ENCODE measurements at regions not wholly inside any gene's neighbourhood (a gene's known extent, or its start where the extent isn't known, plus 50 kb on each side); places are given as distances from the start of the nearest gene placed in this dataset.
"Not testable (repeated sequence)": the region's sequence is repeated elsewhere in the genome, so short reads cannot be mapped to it uniquely, and the experiment has no call there.

GRCh38 chr4:169898095-169898494 lies 128.1 kb downstream of the MFAP3L start:
- ATAC-seq (no peak), DNase-seq (no peak)
- H3K4me3 Mint-ChIP-seq: no peak overlapping the region
- H3K36me3 Mint-ChIP-seq (ENCODE audit: low read depth): no peaks in the 10 kb centered on the region
- ChIA-PET POLR2A (no interaction called here), CTCF (no interaction called here)
- TF ChIP-seq, protein P1, sequence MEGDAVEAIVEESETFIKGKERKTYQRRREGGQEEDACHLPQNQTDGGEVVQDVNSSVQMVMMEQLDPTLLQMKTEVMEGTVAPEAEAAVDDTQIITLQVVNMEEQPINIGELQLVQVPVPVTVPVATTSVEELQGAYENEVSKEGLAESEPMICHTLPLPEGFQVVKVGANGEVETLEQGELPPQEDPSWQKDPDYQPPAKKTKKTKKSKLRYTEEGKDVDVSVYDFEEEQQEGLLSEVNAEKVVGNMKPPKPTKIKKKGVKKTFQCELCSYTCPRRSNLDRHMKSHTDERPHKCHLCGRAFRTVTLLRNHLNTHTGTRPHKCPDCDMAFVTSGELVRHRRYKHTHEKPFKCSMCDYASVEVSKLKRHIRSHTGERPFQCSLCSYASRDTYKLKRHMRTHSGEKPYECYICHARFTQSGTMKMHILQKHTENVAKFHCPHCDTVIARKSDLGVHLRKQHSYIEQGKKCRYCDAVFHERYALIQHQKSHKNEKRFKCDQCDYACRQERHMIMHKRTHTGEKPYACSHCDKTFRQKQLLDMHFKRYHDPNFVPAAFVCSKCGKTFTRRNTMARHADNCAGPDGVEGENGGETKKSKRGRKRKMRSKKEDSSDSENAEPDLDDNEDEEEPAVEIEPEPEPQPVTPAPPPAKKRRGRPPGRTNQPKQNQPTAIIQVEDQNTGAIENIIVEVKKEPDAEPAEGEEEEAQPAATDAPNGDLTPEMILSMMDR (IDR thresholded peaks at IDR 0.05): no peak
- H3K27me3 Mint-ChIP-seq: peaks cover 4% of the 10 kb centered on the region
- no peaks in the 10 kb centered on the region for H3K4me1 Mint-ChIP-seq (ENCODE audit: low read depth)
- H3K9me3 Mint-ChIP-seq: no peaks in the 10 kb centered on the region
- no peak overlapping the region for H3K27ac Mint-ChIP-seq
- intact Hi-C loops (cut with micrococcal nuclease): no loop called here

DNA sequence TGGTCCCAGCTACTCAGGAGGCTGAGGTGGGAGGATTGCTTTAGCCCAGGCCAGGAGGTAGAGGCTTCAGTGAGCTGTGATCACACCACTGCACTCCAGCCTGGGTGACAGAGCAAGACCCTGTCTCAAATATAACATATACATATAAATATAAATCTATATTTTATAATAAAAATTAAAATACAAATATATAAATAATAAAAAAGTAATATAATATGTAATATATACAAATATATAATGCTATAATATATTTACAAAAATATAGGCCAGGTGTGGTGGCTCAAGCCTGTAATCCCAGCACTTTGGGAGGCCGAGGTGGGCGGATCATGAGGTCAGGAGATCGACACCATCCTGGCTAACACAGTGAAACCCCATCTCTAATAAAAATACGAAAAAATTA lies 131.4 kb downstream of the MFAP3L start:
- POLR2A ChIA-PET; intact Hi-C loops (cut with micrococcal nuclease); H3K27me3 Mint-ChIP-seq; H3K27ac Mint-ChIP-seq; CTCF ChIA-PET; H3K9me3 Mint-ChIP-seq; H3K4me3 Mint-ChIP-seq; H3K4me1 Mint-ChIP-seq (ENCODE audit: low read depth); H3K36me3 Mint-ChIP-seq (ENCODE audit: low read depth); DNase-seq; ATAC-seq: not testable (repeated sequence)

DNA sequence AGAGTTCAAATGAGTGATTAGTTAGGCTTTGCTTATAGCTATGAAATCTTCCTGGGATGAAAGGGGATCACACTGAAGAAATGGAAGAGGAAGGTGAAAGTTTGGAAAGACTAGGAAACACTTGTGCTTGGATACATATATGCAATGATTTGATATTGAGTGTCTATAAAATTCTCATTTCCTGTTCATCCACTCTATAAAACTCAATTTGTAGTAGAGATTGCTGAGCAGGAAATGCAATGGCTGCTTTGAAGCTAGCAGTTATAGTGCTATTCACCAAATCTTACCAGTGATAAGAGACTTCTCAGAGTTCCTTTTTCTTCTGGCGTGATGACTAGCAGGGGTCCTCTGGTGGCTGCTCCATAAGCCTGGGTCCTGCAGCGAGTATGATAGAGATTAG lies 128.1 kb upstream of the HPF1 start:
- TF ChIP-seq, protein P1 (IDR thresholded peaks at IDR 0.05): no peak
- Mint-ChIP-seq H3K27me3 (no peaks in the 10 kb centered on the region), H3K4me1 (ENCODE audit: low read depth) (no peaks in the 10 kb centered on the region), H3K9me3 (peaks cover 2% of the 10 kb centered on the region), H3K27ac (no peak overlapping the region), H3K4me3 (no peak overlapping the region), H3K36me3 (ENCODE audit: low read depth) (no peaks in the 10 kb centered on the region)
- intact Hi-C loops (cut with micrococcal nuclease): no loop called here
- no peak for ATAC-seq
- POLR2A ChIA-PET: no interaction called here
- CTCF ChIA-PET: interaction anchor here (1.3 kb wide), 1 partner anchor 75 kb away, joined by 3 read pairs; no protein-coding TSS in a partner anchor
- no peak for DNase-seq

DNA sequence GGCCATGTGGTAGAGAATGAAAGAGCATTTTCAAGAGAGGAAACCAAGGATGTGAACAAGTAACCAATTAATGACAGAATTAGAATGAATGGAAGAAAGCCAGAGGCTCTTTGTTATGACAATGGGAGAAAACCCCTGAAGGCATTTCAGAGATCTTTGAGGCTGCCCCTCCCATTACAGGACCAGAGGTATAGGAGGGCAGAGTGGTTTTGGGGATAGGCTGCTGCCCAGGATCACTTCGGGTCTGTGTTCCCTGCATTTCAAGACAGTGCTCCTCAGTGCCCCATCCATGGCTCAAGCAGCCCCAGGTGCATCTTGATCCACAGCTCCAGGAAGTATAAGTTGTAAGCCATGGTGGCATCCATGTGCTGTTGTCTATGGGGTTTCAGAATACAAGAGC lies 124.0 kb upstream of the HPF1 start:
- Mint-ChIP-seq H3K4me3 (no peak overlapping the region), H3K4me1 (ENCODE audit: low read depth) (no peaks in the 10 kb centered on the region), H3K9me3 (no peaks in the 10 kb centered on the region), H3K36me3 (ENCODE audit: low read depth) (no peaks in the 10 kb centered on the region), H3K27ac (no peak overlapping the region), H3K27me3 (no peaks in the 10 kb centered on the region)
- TF ChIP-seq, protein P1 (IDR thresholded peaks at IDR 0.05): no peak
- ATAC-seq (no peak), DNase-seq (no peak)
- POLR2A ChIA-PET: no interaction called here
- intact Hi-C loops (cut with micrococcal nuclease): no loop called here
- CTCF ChIA-PET: no interaction called here

DNA sequence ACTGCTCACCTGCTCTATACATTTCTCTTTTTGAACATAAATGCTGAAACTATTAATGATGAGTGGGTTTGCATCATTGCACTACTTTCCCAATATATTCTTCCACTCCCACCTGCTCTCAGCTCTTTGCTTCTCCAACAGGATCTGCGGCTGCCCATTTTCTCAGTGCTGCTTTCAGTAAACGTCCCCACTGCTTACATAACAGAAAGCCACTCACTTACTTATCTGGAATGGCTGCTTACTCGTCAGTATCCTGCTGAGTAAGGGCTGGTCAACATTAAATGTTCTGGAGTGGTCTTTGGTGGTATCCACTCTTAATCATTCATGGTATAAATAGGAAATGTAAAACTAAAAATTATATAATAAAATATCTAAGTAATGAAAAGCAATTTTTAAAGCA lies 112.8 kb upstream of the HPF1 start:
- Mint-ChIP-seq H3K27me3 (peaks cover 5% of the 10 kb centered on the region), H3K36me3 (ENCODE audit: low read depth) (no peaks in the 10 kb centered on the region), H3K4me1 (ENCODE audit: low read depth) (no peaks in the 10 kb centered on the region), H3K27ac (no peak overlapping the region), H3K9me3 (no peaks in the 10 kb centered on the region), H3K4me3 (no peak overlapping the region)
- intact Hi-C loops (cut with micrococcal nuclease): no loop called here
- CTCF ChIA-PET: interaction anchor here (1.0 kb wide), 1 partner anchor 50 kb away, joined by 4 read pairs; no protein-coding TSS in a partner anchor
- DNase-seq (no peak), ATAC-seq (no peak)
- POLR2A ChIA-PET: no interaction called here
- TF ChIP-seq, protein P1 (IDR thresholded peaks at IDR 0.05): no peak

- TF ChIP-seq, protein P1 (IDR thresholded peaks at IDR 0.05): no peak
- intact Hi-C loops (cut with micrococcal nuclease): no loop called here
- DNase-seq: no peak
- POLR2A ChIA-PET: no interaction called here
- no peaks in the 10 kb centered on the region for H3K36me3 Mint-ChIP-seq (ENCODE audit: low read depth)
- no peak for ATAC-seq
- no peaks in the 10 kb centered on the region for H3K4me1 Mint-ChIP-seq (ENCODE audit: low read depth)
- H3K9me3 Mint-ChIP-seq: no peaks in the 10 kb centered on the region
- H3K27ac Mint-ChIP-seq: no peak overlapping the region
- CTCF ChIA-PET: interaction anchor here (1.0 kb wide), 1 partner anchor 49 kb away, joined by 4 read pairs; no protein-coding TSS in a partner anchor
- H3K4me3 Mint-ChIP-seq: no peak overlapping the region
- peaks cover 4% of the 10 kb centered on the region for H3K27me3 Mint-ChIP-seq
These were observed 111.7 kb upstream of the HPF1 start for GRCh38 chr4:169869490-169869889.

All from activated CD8-positive, alpha-beta T cell treated with anti-CD3 and anti-CD28 coated beads for 36 hours (primary cell).